CD4-positive, alpha-beta T cell treated with Interleukin-1 beta for 1 hour (primary cell): ENCODE measurements at regions not wholly inside any gene's neighbourhood (a gene's known extent, or its start where the extent isn't known, plus 50 kb on each side); places are given as distances from the start of the nearest gene placed in this dataset.
"Not testable (repeated sequence)": the region's sequence is repeated elsewhere in the genome, so short reads cannot be mapped to it uniquely, and the experiment has no call there.

ENCODE experiments used
- DNase-seq, 2 donors: peaks; one replicate each; pipeline ENCODE4 v3.0.0-alpha.2; 2020 to 2022

DNA sequence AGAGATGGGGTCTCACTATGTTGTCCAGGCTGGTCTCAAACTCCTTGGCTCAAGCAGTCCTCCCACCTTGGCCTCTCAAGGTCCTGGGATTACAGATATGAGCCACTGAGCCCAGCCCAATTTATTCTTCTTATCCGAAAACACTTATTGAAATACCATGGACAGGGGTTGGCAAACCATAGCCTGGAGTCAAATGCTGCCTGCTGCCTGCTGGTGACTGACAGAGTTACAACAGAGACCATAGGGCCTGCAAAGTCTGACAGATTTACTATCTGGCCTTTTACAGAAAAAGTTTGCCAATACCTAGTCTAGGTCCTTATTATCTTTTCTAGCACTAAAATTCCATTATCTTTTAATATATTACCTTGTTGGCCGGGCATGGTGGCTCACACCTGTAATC is 87.1 kb upstream of the ZNF281 start:
- no peak for DNase-seq

- DNase-seq, result no peak
Measured at GRCh38 chr1:200495901-200496300, 86.1 kb upstream of the ZNF281 start.

GRCh38 chr1:200493344-200493743 is 83.5 kb upstream of the ZNF281 start:
- DNase-seq, result no peak

DNA sequence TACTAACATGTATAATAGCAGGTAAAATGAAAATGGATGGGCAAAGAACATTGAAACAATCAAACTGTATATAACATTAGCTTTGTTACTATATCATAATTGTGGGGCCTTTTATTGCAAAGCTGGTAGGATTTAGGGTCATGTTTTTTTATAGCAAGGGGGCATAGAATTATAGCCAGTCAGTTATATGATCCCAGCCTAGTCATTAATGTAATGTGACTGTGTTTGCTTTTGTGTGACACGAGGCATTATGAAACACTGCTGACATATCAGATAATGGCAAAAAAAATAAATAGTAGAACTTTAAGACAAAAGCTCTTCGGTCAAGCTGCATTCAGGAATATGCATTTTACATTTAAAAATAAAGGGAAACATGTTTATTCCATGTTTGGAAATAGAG is 81.3 kb upstream of the ZNF281 start:
- DNase-seq, result no peak

- DNase-seq, result no peak
Measured at GRCh38 chr1:200490183-200490582, 80.3 kb upstream of the ZNF281 start.

DNA sequence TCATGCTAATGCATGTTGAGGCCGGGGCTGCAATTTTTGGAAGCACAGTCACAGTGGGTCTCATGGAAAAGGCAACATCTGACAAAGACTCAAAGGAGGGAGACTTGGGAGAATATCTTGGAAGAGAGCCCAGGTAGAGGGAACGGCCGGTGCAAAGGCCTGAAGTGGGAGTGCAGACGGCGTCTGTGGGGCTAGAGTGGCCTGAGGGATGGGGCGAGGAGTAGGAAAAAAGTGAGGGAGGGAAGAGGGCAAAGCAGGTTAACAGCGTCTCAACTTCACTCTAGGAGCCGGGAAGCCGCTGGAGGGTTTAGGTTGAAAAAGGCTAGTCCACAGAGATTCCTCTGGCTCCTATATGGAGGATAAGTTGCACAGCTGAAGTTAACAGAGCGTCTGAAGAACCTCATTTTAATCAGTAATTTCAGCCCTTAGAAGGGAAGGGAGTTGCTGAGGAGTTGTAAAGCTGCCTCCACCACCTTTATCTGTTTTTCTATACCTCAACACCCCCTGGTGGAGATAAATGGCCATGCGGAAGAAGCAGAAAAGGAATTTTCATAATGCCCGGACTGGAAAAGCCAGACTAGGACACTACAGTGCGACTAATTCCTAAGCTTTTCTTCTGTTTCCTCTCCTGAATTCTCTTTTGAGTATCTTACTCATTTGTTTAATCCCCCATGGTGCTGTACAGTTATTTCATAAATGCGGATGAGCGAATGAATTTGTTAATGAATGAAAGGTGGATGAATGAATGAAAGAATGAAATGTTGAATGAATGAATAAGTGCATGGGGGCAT is 78.7 kb upstream of the ZNF281 start:
- DNase-seq, result peak; percentile 39 to 58

- DNase-seq, result no peak
Measured at GRCh38 chr1:200487650-200488049, 77.8 kb upstream of the ZNF281 start.

- no peak for DNase-seq
Measured at GRCh38 chr1:200486634-200487033, 76.8 kb upstream of the ZNF281 start.

GRCh38 chr1:200484438-200484946 is 74.7 kb upstream of the ZNF281 start:
- DNase-seq, result not testable (repeated sequence)

DNA sequence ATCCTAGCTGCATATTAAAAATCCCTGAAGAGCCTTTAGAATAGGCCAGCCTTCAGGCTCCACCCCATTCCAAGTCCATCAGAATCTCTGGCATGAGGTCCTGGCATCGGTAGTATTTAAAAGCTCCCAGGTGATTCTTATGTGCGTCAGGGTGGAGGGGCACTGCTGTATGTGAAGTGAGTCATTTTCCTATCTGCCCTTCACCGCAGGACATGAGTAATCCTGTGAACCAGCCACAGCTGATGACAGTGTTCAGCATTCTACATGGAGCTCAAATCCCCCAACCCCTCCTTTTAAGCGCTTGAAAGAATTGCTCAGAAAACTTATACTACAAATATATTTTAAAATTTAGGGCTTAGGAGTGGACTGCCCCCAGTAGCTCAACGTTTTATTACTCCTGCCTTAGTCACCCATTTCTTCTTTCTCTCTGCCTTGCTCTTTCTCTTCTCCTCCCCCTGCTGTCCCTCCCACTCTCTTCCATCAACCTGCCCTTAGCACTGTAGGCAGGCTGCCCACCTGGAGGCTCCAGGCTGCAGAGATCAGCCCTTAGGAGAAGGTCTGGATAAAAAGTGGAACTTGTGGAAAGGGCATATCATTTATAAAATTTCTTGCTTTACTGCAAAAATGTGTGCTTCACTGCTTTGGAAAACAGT is 73.8 kb upstream of the ZNF281 start:
- peak in 1 of 2 donors; percentile 11 for DNase-seq

- DNase-seq, result no peak
Measured at GRCh38 chr1:200480964-200481363, 71.1 kb upstream of the ZNF281 start.

DNA sequence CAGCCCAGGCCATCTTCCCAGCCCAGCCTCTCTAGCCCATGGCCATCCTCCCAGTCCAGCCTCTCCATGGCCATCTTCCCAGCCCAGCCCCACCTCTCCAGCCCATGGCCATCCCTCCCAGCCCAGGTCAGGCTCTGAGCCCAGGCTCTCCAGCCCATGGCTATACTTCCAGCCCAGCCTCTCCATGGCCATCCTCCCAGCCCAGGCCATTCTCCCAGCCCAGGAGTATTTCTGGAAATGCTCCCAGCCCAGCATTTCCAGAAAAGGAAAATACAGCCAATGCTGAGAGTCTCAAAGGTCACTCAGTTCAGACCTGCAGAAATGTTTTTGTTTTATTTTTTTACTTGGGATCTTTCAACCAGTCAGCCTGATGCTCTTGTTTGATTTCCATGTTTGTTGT is 70.0 kb upstream of the ZNF281 start:
- no peak for DNase-seq

DNA sequence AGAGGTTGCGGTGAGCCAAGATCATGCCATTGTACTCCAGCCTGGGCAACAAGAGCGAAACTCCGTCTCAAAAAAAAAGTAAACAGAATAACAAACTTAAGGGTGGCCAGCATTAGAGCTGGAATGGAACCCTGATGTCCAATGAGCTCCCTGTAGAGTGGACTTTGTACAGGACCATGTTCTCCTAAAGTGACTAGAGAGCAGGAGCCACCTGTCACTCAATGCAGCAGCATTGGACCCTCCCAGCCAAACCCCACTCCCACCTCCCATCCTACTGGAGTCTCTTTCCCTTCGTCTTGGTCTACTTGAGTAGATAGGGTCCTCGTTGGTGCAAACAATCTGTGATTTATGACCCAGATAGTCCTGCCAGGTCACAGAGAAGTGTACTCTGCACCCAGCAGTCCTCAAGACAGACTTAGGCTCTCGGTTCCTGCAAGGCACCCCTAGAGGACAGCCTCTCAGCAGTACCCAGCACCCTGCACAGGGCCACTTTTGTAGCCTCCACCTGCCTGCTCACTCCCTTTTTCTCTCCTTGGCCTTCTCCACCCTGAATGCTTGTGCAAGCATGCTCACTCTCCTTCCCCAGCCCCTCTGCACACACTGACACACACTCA is 69.2 kb upstream of the ZNF281 start:
- no peak for DNase-seq

- DNase-seq, result no peak
Measured at GRCh38 chr1:200478239-200478623, 68.4 kb upstream of the ZNF281 start.

GRCh38 chr1:200474633-200475032 is 64.8 kb upstream of the ZNF281 start:
- no peak for DNase-seq

DNA sequence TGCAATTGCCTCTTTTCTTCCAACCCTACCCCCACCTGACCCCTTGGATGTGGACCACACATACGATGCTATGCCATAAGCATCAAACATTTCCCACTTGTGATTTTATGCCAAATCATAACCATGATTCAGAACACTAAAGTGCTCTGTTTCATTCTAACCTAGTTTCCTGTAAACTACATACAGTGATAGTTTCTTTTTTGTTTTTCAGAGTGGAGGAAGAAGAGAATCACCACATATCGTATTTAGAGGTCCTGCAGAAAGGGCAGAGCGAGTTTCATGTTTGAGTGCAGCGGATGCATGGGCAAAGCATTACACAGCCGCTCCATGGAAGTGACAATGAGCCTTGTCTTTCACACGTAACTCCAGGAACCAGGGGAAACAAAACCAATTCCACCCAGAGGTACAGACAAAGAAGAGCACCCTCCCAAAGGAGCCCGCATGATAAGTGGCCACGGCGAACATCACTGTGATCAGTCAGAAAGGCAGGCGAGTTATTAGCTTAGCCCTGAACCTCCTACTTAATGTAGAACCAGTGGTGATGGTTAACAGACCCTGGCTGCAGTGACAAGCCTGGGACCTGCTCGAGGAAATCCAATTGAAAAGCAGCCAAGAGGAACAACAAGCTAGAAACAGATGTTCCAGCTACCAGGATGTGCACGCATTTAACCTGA is 64.0 kb upstream of the ZNF281 start:
- peak in 1 of 2 donors; percentile 19 for DNase-seq

- DNase-seq, result no peak
Measured at GRCh38 chr1:200471739-200472138, 61.9 kb upstream of the ZNF281 start.

DNA sequence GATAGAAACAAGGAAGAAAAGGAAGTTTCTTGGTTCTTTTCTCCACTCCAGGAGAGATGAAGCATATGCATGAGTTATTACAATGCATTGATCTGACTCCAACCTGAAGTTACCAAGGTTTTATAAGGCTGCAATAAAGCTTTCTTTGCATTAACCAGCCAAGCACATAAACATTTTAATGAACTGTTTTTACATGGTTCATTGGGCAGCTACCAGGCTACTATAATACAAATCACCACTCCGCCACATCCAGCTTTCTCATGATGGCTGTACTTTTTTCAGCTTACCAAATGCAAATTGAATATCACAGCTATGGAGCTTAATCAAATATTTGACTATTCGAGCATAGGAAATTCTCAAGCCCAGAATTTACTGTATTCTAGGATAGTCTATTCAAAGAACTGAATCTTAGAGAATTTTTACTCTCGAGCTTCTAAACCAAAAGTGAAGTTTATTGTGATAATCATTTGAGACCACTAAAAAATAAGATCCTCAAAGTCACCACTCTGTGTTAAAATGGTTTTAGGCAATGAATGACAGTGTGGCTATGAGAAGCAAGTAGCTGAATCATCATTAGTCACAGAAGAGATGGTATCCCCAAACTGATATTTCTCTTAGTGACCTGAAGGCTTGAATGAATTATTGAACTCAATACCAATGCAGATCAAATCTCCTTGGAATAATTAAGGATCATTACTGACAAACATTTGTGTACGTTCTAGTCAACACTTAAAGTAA is 58.6 kb upstream of the ZNF281 start:
- no peak for DNase-seq

- no peak for DNase-seq
Measured at GRCh38 chr1:200464784-200465400, 55.1 kb upstream of the ZNF281 start.
